HCT116 (cell line): ENCODE measurements at regions not wholly inside any gene's neighbourhood (a gene's known extent, or its start where the extent isn't known, plus 50 kb on each side); places are given as distances from the start of the nearest gene placed in this dataset.

Experiments used
- CTCF ChIP-seq, 3 experiments: fragments of 200-600 bp in 1 of 3; sonication (generic) in 1 of 3; IDR thresholded peaks in 2 of 3; conservative IDR thresholded peaks in 1 of 3; 2 replicates each; pipeline ENCODE4 v1.5.1; 2012 to 2017; ENCODE audit warnings: low read depth in 2 of 3, low read length in 2 of 3, antibody characterized with exemption in 1 of 3, borderline replicate concordance in 1 of 3, control low read depth in 1 of 3, mild to moderate bottlenecking in 1 of 3, mixed read lengths in 1 of 3, mixed run types in 1 of 3, moderate library complexity in 1 of 3; ENCODE audit not compliant: insufficient read depth in 1 of 3
- EZH2 ChIP-seq: fragments of 200-600 bp; sonication (generic); IDR thresholded peaks from 2 replicates; pipeline ENCODE4 v1.6.1; 2017; ENCODE audit warnings: antibody characterized with exemption, mixed run types
- JUND ChIP-seq: IDR thresholded peaks from 2 replicates; pipeline ENCODE4 v1.6.1; 2012
- POLR2AphosphoS5 ChIP-seq: IDR thresholded peaks from 2 replicates; pipeline ENCODE4 v1.6.1; 2011; ENCODE audit warnings: mild to moderate bottlenecking, low read depth, low read length, moderate library complexity

- TF ChIP-seq CTCF (IDR thresholded peaks at IDR 0.05 in 2 of 3, conservative IDR thresholded peaks at IDR 0.05 in 1 of 3; ENCODE audit: borderline replicate concordance in 1 of 3, insufficient read depth in 1 of 3, low read depth in 2 of 3, low read length in 2 of 3) (no peak), POLR2AphosphoS5 (no peak), JUND (no peak), EZH2 (no peak)
Observed at GRCh38 chr20:40591119-40591518, 97.9 kb downstream of the MAFB start.
